B cell (primary cell): ENCODE measurements at regions not wholly inside any gene's neighbourhood (a gene's known extent, or its start where the extent isn't known, plus 50 kb on each side); places are given as distances from the start of the nearest gene placed in this dataset.

Experiments
- ATAC-seq: fragments of 200-7000 bp; cut with Tn5 transposase; one replicate; pipeline ENCODE4 v1.10.0; 2021; ENCODE audit warnings: low read depth, mild to moderate bottlenecking, moderate number of reproducible peaks, moderate library complexity
- CTCF ChIA-PET: fragments of 350-600 bp; sonication (Branson Sonifier 250); formaldehyde crosslinking; loops from one replicate; lab custom pipeline; 2021; ENCODE audit warnings: antibody characterized with exemption, inconsistent platforms; lab: Charles Lee
- POLR2A ChIA-PET: fragments of 350-600 bp; sonication (Branson Sonifier 250); formaldehyde crosslinking; loops from one replicate; lab custom pipeline; 2021; ENCODE audit warnings: antibody characterized with exemption; lab: Charles Lee
- DNase-seq: peaks from one replicate; pipeline ENCODE4 v3.0.0; 2013
- H2AFZ ChIP-seq: 2 replicates; pipeline ENCODE4 v1.6.1; 2012; ENCODE audit warnings: mild to moderate bottlenecking, low read depth, low read length; ENCODE audit not compliant: insufficient read depth, poor library complexity, severe bottlenecking
- H3K27ac ChIP-seq, 2 donors: 1 replicate in 1 of 2; 2 replicates in 1 of 2; pipeline ENCODE4 v1.5.1; 2012 to 2013; ENCODE audit warnings: low read length in 2 of 2, mild to moderate bottlenecking in 2 of 2, moderate library complexity in 1 of 2
- H3K27me3 ChIP-seq, 4 experiments: fragments of 200-600 bp in 1 of 4; sonication (generic) in 1 of 4; replicated peaks in 1 of 4; 1 replicate in 2 of 4; 2 replicates in 2 of 4; pipeline versions ENCODE4 v1.6.1 to v1.7.0; 2013 to 2016; ENCODE audit warnings: low read length in 3 of 4, mild to moderate bottlenecking in 2 of 4, mixed read lengths in 1 of 4, moderate library complexity in 1 of 4; ENCODE audit not compliant: insufficient read depth in 4 of 4, control insufficient read depth in 3 of 4; ENCODE audit errors: control extremely low read depth in 1 of 4
- H3K36me3 ChIP-seq, 2 experiments: replicated peaks in 1 of 2; 1 replicate in 1 of 2; 2 replicates in 1 of 2; pipeline versions ENCODE4 v1.6.1 to v1.7.1; 2013; ENCODE audit warnings: low read length in 1 of 2; ENCODE audit not compliant: insufficient read depth in 2 of 2, control insufficient read depth in 1 of 2; ENCODE audit errors: control extremely low read depth in 1 of 2, extremely low read depth in 1 of 2
- H3K4me1 ChIP-seq, 2 donors: fragments of 200-600 bp in 1 of 2; sonication (generic) in 1 of 2; 1 replicate in 1 of 2; 2 replicates in 1 of 2; pipeline versions ENCODE4 v1.5.1 to v1.6.1; 2013 to 2017; ENCODE audit warnings: low read length in 2 of 2; ENCODE audit not compliant: control insufficient read depth in 2 of 2, insufficient read depth in 2 of 2
- H3K4me2 ChIP-seq: replicated peaks from 2 replicates; pipeline ENCODE3; 2012; ENCODE audit warnings: mild to moderate bottlenecking, low read depth, low read length; ENCODE audit not compliant: poor library complexity, severe bottlenecking
- H3K4me3 ChIP-seq, 5 experiments: fragments of 200-600 bp in 1 of 5; sonication (generic) in 1 of 5; 1 replicate in 3 of 5; 2 replicates in 2 of 5; pipeline versions ENCODE4 v1.5.1 to v1.7.0; 2011 to 2016; ENCODE audit warnings: low read length in 4 of 5, mild to moderate bottlenecking in 4 of 5, low read depth in 2 of 5, control low read depth in 1 of 5, moderate library complexity in 1 of 5; ENCODE audit not compliant: insufficient read depth in 1 of 5; ENCODE audit errors: control extremely low read depth in 1 of 5, extremely low read depth in 1 of 5
- H3K79me2 ChIP-seq: fragments of 200-600 bp; sonication (generic); one replicate; pipeline ENCODE4 v1.6.0; 2016; ENCODE audit warnings: low read length; ENCODE audit not compliant: control insufficient read depth, insufficient read depth
- H3K9ac ChIP-seq: fragments of 200-600 bp; sonication (generic); 2 replicates; pipeline ENCODE4 v1.6.1; 2017; ENCODE audit warnings: mild to moderate bottlenecking, low read length, moderate library complexity
- H3K9me3 ChIP-seq, 3 donors: one replicate each; pipeline versions ENCODE4 v1.6.1 to v1.7.1; 2013; ENCODE audit warnings: low read length in 2 of 3; ENCODE audit not compliant: control insufficient read depth in 2 of 3, insufficient read depth in 1 of 3; ENCODE audit errors: control extremely low read depth in 1 of 3
- H4K20me1 ChIP-seq: 2 replicates; pipeline ENCODE4 v1.6.0; 2012; ENCODE audit warnings: mild to moderate bottlenecking, low read length; ENCODE audit not compliant: insufficient read depth, control insufficient read depth, poor library complexity, severe bottlenecking
- H3K27ac Mint-ChIP-seq: one replicate; pipeline ENCODE4 v1.8.0; 2021; ENCODE audit warnings: mixed read lengths
- H3K27me3 Mint-ChIP-seq: one replicate; pipeline ENCODE4 v1.8.0; 2021; ENCODE audit warnings: mixed read lengths
- H3K4me1 Mint-ChIP-seq: one replicate; pipeline ENCODE4 v1.8.0; 2021; ENCODE audit warnings: mixed read lengths
- H3K4me3 Mint-ChIP-seq: one replicate; pipeline ENCODE4 v1.8.0; 2021; ENCODE audit warnings: mixed read lengths
- H3K9me3 Mint-ChIP-seq: one replicate; pipeline ENCODE4 v1.8.0; 2022; ENCODE audit warnings: mixed read lengths; ENCODE audit not compliant: insufficient read depth
- EZH2 ChIP-seq: IDR thresholded peaks from 2 replicates; pipeline ENCODE4 v1.6.1; 2012; ENCODE audit warnings: borderline replicate concordance, low read depth, mild to moderate bottlenecking, moderate library complexity, low read length; ENCODE audit not compliant: insufficient read depth, poor library complexity, severe bottlenecking
- WGBS: methylation state at CpG from one replicate; pipeline ENCODE4 v1.1.5; 2013; ENCODE audit warnings: missing lambda C conversion rate; ENCODE audit not compliant: insufficient coverage; 5-methylcytosine and 5-hydroxymethylcytosine counted together
- intact Hi-C: fragments of 100-400 bp; cut with micrococcal nuclease; formaldehyde crosslinking; loops from one replicate; pipeline ENCODE4 v1.10.0; 2022
- TF ChIP-seq, protein P1 (sequence below): fragments of 200-600 bp; IDR thresholded peaks from one replicate; pipeline ENCODE4 v1.8.0; 2022; ENCODE audit warnings: antibody characterized with exemption, mild to moderate bottlenecking

DNA sequence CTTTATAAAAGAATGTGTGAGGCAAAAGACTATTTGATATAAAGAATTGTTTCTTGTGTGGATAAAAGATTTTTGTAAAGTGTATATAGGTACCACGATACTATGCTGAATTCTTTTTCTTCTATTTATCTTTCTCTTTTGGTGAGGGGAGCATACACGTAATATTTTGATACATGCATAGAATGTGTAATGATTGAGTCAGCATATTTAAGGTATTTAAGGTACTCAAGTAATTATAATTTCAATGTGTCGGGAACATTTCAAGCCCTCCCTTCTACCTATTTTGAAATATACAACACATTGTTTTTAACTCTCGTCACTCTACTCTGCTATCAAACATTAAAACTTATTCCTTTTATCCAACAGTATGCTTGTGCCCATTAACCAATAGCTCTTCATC, 1221.6 kb upstream of the PHF14 start:
- Mint-ChIP-seq H3K27me3 (no peaks in the 10 kb centered on the region), H3K27ac (no peak overlapping the region), H3K4me3 (no peak overlapping the region), H3K4me1 (no peaks in the 10 kb centered on the region), H3K9me3 (peaks cover 3% of the 10 kb centered on the region)
- Histone ChIP-seq H2AFZ (no peak overlapping the region), H3K79me2 (no peaks in the 10 kb centered on the region), H3K27ac (no peak overlapping the region), H3K4me1 (no peaks in the 10 kb centered on the region), H3K27me3 (no peaks in the 10 kb centered on the region), H3K36me3 (no peaks in the 10 kb centered on the region), H3K9ac (no peak overlapping the region), H4K20me1 (no peaks in the 10 kb centered on the region), H3K4me2 (no peak overlapping the region), H3K9me3 (peaks cover 0 to 3% (median 0%) of the 10 kb centered on the region in 3 donors), H3K4me3 (no peak overlapping the region)
- DNase-seq (no peak), ATAC-seq (no peak)
- POLR2A ChIA-PET: no interaction called here
- TF ChIP-seq, protein P1, sequence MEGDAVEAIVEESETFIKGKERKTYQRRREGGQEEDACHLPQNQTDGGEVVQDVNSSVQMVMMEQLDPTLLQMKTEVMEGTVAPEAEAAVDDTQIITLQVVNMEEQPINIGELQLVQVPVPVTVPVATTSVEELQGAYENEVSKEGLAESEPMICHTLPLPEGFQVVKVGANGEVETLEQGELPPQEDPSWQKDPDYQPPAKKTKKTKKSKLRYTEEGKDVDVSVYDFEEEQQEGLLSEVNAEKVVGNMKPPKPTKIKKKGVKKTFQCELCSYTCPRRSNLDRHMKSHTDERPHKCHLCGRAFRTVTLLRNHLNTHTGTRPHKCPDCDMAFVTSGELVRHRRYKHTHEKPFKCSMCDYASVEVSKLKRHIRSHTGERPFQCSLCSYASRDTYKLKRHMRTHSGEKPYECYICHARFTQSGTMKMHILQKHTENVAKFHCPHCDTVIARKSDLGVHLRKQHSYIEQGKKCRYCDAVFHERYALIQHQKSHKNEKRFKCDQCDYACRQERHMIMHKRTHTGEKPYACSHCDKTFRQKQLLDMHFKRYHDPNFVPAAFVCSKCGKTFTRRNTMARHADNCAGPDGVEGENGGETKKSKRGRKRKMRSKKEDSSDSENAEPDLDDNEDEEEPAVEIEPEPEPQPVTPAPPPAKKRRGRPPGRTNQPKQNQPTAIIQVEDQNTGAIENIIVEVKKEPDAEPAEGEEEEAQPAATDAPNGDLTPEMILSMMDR: no peak
- no peak for TF ChIP-seq EZH2
- CTCF ChIA-PET: no interaction called here
- 95% methylated on average over 2 of the region's 4 CpGs for WGBS
- intact Hi-C loops: no loop called here

DNA sequence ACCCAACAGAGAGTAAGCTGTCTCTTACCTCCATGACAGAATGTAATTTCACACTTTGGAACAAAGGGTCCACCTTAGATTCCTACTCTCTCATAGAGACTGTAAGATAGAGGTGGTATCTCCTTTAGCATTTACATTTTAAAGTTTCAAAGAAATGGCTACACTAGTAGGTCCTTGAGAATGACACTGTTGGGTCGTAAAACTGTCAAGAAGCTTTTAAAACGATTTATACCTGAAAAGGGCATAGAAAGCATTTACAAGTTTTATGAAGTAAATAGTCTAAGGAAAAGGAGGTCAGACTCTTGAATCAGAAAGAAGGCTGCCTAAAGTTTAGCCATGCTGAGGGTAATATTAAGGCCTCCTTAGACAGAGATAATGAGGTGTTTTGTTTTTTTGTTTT, 1212.4 kb upstream of the PHF14 start:
- no peak for ATAC-seq
- no peaks in the 10 kb centered on the region for H3K79me2 ChIP-seq
- POLR2A ChIA-PET: no interaction called here

More for the DNA sequence above, 1212.4 kb upstream of the PHF14 start:
- no peak overlapping the region for H3K4me3 ChIP-seq
- CTCF ChIA-PET: no interaction called here
- H3K4me2 ChIP-seq: no peak overlapping the region
- TF ChIP-seq, protein P1: no peak
- TF ChIP-seq EZH2: no peak
- no peaks in the 10 kb centered on the region for H3K9me3 ChIP-seq
- H3K27ac Mint-ChIP-seq: no peak overlapping the region
- no peaks in the 10 kb centered on the region for H3K27me3 Mint-ChIP-seq
- no peaks in the 10 kb centered on the region for H3K4me1 Mint-ChIP-seq
- no peak overlapping the region for H3K27ac ChIP-seq
- no peak overlapping the region for H3K4me3 Mint-ChIP-seq
- H3K36me3 ChIP-seq: no peaks in the 10 kb centered on the region
- H4K20me1 ChIP-seq: no peaks in the 10 kb centered on the region
- 80% methylated on average over 2 of the region's 2 CpGs for WGBS
- H3K4me1 ChIP-seq: no peaks in the 10 kb centered on the region
- H3K9me3 Mint-ChIP-seq: no peaks in the 10 kb centered on the region
- H3K27me3 ChIP-seq: no peaks in the 10 kb centered on the region
- H3K9ac ChIP-seq: no peak overlapping the region
- H2AFZ ChIP-seq: no peak overlapping the region
- DNase-seq: no peak
- intact Hi-C loops: no loop called here
